HCT116 (cell line): ENCODE measurements at regions not wholly inside any gene's neighbourhood (a gene's known extent, or its start where the extent isn't known, plus 50 kb on each side); places are given as distances from the start of the nearest gene placed in this dataset.
"Not testable (repeated sequence)": the region's sequence is repeated elsewhere in the genome, so short reads cannot be mapped to it uniquely, and the experiment has no call there.

Source experiments
- ATAC-seq: fragments of 200-7000 bp; cut with Tn5 transposase; 2 replicates; pipeline ENCODE4 v1.9.1; 2020; ENCODE audit warnings: mild to moderate bottlenecking, moderate library complexity
- BruUV-seq: library from RNA; stranded (reverse); fragments of 400-500 nt; replicated peaks from 2 replicates; lab custom pipeline; 2021; lab: Mats Ljungman, UMichigan
- CTCF ChIA-PET: fragments of 300-600 bp; sonication (Branson Sonifier 250); formaldehyde crosslinking; loops from one replicate; lab custom pipeline; 2021; ENCODE audit warnings: antibody characterized with exemption; lab: Charles Lee
- POLR2A ChIA-PET: fragments of 300-600, 350-600 bp; sonication (Branson Sonifier 250); formaldehyde crosslinking; loops from one replicate; lab custom pipeline; 2021; ENCODE audit warnings: antibody characterized with exemption; lab: Charles Lee
- RAD21 ChIA-PET, 2 experiments: fragments of 300-600 bp; sonication (Branson Sonifier 250); formaldehyde crosslinking; loops; one replicate each; lab custom pipeline; 2023; ENCODE audit warnings: low total read pairs in 2 of 2; ENCODE audit not compliant: uncharacterized antibody in 2 of 2, unreplicated experiment in 2 of 2, low non-redundant PET in 1 of 2; lab: Charles Lee
- DNase-seq: peaks from one replicate; pipeline ENCODE4 v3.0.0-alpha.2; 2010; ENCODE audit warnings: low read depth, low spot score
- H2AFZ ChIP-seq: fragments of 200-600 bp; shearing (Covaris generic), sonication (generic); 2 replicates; pipeline ENCODE4 v1.6.1; 2017; ENCODE audit warnings: low read depth, mixed run types, mixed read lengths, antibody characterized with exemption, low read length; ENCODE audit not compliant: poor library complexity, severe bottlenecking
- H3K27ac ChIP-seq: 2 replicates; pipeline ENCODE4 v1.5.1; 2012; ENCODE audit warnings: low read depth, low read length
- H3K27me3 ChIP-seq: fragments of 200-600 bp; sonication (generic); 2 replicates; pipeline ENCODE4 v1.6.1; 2016; ENCODE audit warnings: mixed run types, low read length, mixed read lengths; ENCODE audit not compliant: insufficient read depth
- H3K36me3 ChIP-seq, 2 experiments: fragments of 200-500 bp in 1 of 2; fragments of 200-600 bp in 1 of 2; sonication (Bioruptor generic) in 1 of 2; sonication (generic) in 1 of 2; 2 replicates each; pipeline versions ENCODE4 v1.5.1 to v1.6.1; 2014 to 2016; ENCODE audit warnings: low read length in 2 of 2, inconsistent platforms in 1 of 2, mixed read lengths in 1 of 2, mixed run types in 1 of 2; ENCODE audit not compliant: insufficient read depth in 2 of 2, control insufficient read depth in 1 of 2
- H3K4me1 ChIP-seq, 2 experiments: fragments of 200-600 bp in 1 of 2; sonication (generic) in 1 of 2; 2 replicates each; pipeline versions ENCODE4 v1.5.1 to v1.6.1; 2012 to 2017; ENCODE audit warnings: low read length in 2 of 2, inconsistent platforms in 1 of 2, mild to moderate bottlenecking in 1 of 2, mixed read lengths in 1 of 2, mixed run types in 1 of 2, moderate library complexity in 1 of 2; ENCODE audit not compliant: insufficient read depth in 2 of 2, control insufficient read depth in 1 of 2
- H3K4me2 ChIP-seq: fragments of 200-600 bp; sonication (generic); 2 replicates; pipeline ENCODE4 v1.6.1; 2017; ENCODE audit warnings: mixed run types, low read length, mixed read lengths
- H3K4me3 ChIP-seq, 2 experiments: fragments of 200-600 bp in 1 of 2; sonication (generic) in 1 of 2; replicated peaks in 1 of 2; 2 replicates each; pipeline ENCODE4 v1.5.1; 2011 to 2016; ENCODE audit warnings: low read length in 2 of 2, control low read depth in 1 of 2, low read depth in 1 of 2, mild to moderate bottlenecking in 1 of 2, mixed read lengths in 1 of 2, mixed run types in 1 of 2
- H3K79me2 ChIP-seq: fragments of 200-600 bp; sonication (generic); 2 replicates; pipeline ENCODE4 v1.6.1; 2017; ENCODE audit warnings: mild to moderate bottlenecking, mixed run types, low read length, moderate library complexity, mixed read lengths; ENCODE audit not compliant: insufficient read depth
- H3K9ac ChIP-seq: fragments of 200-600 bp; sonication (generic); 2 replicates; pipeline ENCODE4 v1.6.1; 2016; ENCODE audit warnings: low read length, mixed read lengths
- H3K9me2 ChIP-seq: fragments of 200-600 bp; sonication (generic), shearing (Covaris generic); 2 replicates; pipeline ENCODE4 v1.6.1; 2017; ENCODE audit warnings: mixed run types, mild to moderate bottlenecking, moderate library complexity; ENCODE audit not compliant: insufficient read depth
- H3K9me3 ChIP-seq, 2 experiments: fragments of 200-500 bp in 1 of 2; fragments of 200-600 bp in 1 of 2; sonication (Bioruptor generic) in 1 of 2; sonication (generic) in 1 of 2; 2 replicates each; pipeline ENCODE4 v1.6.1; 2014 to 2017; ENCODE audit warnings: low read length in 2 of 2, mixed read lengths in 2 of 2, inconsistent platforms in 1 of 2, low read depth in 1 of 2, mild to moderate bottlenecking in 1 of 2, mixed run types in 1 of 2, moderate library complexity in 1 of 2; ENCODE audit not compliant: control insufficient read depth in 1 of 2, insufficient read depth in 1 of 2
- H4K20me1 ChIP-seq: fragments of 200-600 bp; sonication (generic), shearing (Covaris generic); 2 replicates; pipeline ENCODE4 v1.6.1; 2017; ENCODE audit warnings: mixed run types, mild to moderate bottlenecking, moderate library complexity; ENCODE audit not compliant: insufficient read depth
- CBX3 ChIP-seq: IDR thresholded peaks from 2 replicates; pipeline ENCODE4 v1.6.1; 2012; ENCODE audit warnings: low read depth
- POLR2A ChIP-seq: IDR thresholded peaks from 2 replicates; pipeline ENCODE4 v1.7.0; 2011; ENCODE audit warnings: borderline replicate concordance; ENCODE audit not compliant: insufficient read depth, insufficient read length; ENCODE audit errors: extremely low read depth
- ZFX ChIP-seq: fragments of 450-650 bp; IDR thresholded peaks from 2 replicates; pipeline ENCODE4 v1.6.1; 2017
- intact Hi-C: fragments of 100-400 bp; cut with micrococcal nuclease; formaldehyde crosslinking; loops from 2 replicates; pipeline ENCODE4 v1.10.0; 2022

DNA sequence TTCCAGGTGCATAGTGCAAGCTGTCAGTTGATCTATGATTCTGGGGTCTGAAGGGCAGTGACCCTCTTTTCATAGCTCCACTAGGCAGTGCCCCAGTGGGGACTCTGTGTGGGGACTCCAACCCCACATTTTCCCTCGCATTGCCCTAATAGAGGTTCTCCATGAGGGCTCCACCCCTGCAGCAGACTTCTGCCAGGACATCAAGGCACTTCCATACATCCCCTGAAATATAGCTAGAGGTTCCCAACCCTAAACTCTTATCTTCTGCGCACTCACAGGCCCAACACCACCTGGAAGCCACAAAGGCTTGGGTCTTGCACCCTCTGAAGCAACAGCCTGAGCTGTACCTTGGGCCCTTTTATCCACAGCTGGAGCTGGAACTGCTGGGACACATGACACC lies 65.7 kb upstream of the PKN2 start:
- ChIA-PET RAD21 (no interaction called here), CTCF (no interaction called here), POLR2A (no interaction called here)
- Histone ChIP-seq H3K9me2 (no peaks in the 10 kb centered on the region), H3K79me2 (no peaks in the 10 kb centered on the region), H3K9me3 (peaks cover 5 to 15% of the 10 kb centered on the region in 2 experiments; a peak in 3 of 4 replicates), H3K4me3 (no peak overlapping the region), H3K9ac (no peak overlapping the region), H3K36me3 (no peaks in the 10 kb centered on the region), H3K4me2 (no peak overlapping the region), H4K20me1 (no peaks in the 10 kb centered on the region), H3K4me1 (peaks cover 0 to 1% of the 10 kb centered on the region in 2 experiments; a peak in 2 of 4 replicates), H2AFZ (no peak overlapping the region), H3K27ac (no peak overlapping the region), H3K27me3 (no peaks in the 10 kb centered on the region)
- BruUV-seq = no TSS peak
- ATAC-seq (no peak), DNase-seq (no peak)
- TF ChIP-seq ZFX = no peak
- no peak for TF ChIP-seq CBX3
- no peak for TF ChIP-seq POLR2A
- intact Hi-C loops = no loop called here

DNA sequence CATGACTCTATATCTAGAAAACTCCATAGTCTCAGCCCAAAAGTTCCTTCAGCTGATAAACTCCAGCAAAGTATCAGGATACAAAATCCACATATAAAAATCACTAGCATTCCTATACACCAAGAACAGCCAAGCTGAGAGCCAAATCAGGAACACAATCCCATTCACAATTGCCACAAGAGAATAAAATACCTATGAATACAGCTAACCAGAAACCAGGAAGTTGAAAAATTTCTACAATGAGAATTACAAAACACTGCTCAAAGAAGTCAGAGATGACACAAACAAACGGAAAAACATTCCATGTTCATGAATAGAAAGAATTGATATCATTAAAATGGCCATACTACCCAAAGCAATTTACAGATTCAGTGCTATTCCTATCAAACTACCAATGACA lies 61.0 kb upstream of the PKN2 start:
- H3K27me3 ChIP-seq, H3K79me2 ChIP-seq, CTCF ChIA-PET, BruUV-seq, H3K9me2 ChIP-seq, POLR2A ChIA-PET, H3K4me1 ChIP-seq, intact Hi-C loops, DNase-seq, H3K4me2 ChIP-seq, H3K27ac ChIP-seq, H4K20me1 ChIP-seq, H3K4me3 ChIP-seq, H3K36me3 ChIP-seq, H3K9ac ChIP-seq, ATAC-seq, RAD21 ChIA-PET, H2AFZ ChIP-seq: not testable (repeated sequence)
- peaks cover 5 to 11% of the 10 kb centered on the region in 2 experiments; a peak in 3 of 4 replicates for H3K9me3 ChIP-seq
